Vagina (tissue), 2 donors: ENCODE measurements at regions not wholly inside any gene's neighbourhood (a gene's known extent, or its start where the extent isn't known, plus 50 kb on each side); places are given as distances from the start of the nearest gene placed in this dataset.

ENCODE experiments used
- DNase-seq, 2 donors: peaks; one replicate each; pipeline ENCODE4 v3.0.0-alpha.2; 2017; ENCODE audit errors: extremely low spot score in 2 of 2
- H3K27ac ChIP-seq: fragments of 200-600 bp; sonication (generic); one replicate; pipeline ENCODE4 v1.5.1; 2019
- H3K27me3 ChIP-seq: fragments of 200-600 bp; sonication (generic); one replicate; pipeline ENCODE4 v1.5.1; 2019
- H3K36me3 ChIP-seq, 2 donors: fragments of 200-600 bp; sonication (generic); one replicate each; pipeline ENCODE4 v1.5.1; 2017 to 2019
- H3K4me1 ChIP-seq: fragments of 200-600 bp; sonication (generic); one replicate; pipeline ENCODE4 v1.5.1; 2019
- H3K4me3 ChIP-seq, 2 donors: fragments of 200-600 bp; sonication (generic); 1 replicate in 1 of 2; 2 replicates in 1 of 2; pipeline ENCODE4 v1.5.1; 2016 to 2019
- H3K9me3 ChIP-seq: fragments of 200-600 bp; sonication (generic); one replicate; pipeline ENCODE4 v1.5.1; 2019
- CTCF ChIP-seq, 3 experiments: fragments of 450-650 bp in 2 of 3; fragments of 200-600 bp in 1 of 3; sonication (generic) in 1 of 3; IDR thresholded peaks; one replicate each; pipeline ENCODE4 v1.5.1; 2017 to 2019; ENCODE audit warnings: antibody characterized with exemption in 3 of 3, mild to moderate bottlenecking in 2 of 3, moderate library complexity in 2 of 3
- POLR2A ChIP-seq, 2 donors: fragments of 450-650 bp; IDR thresholded peaks; one replicate each; pipeline ENCODE4 v1.6.1; 2017; ENCODE audit warnings: antibody characterized with exemption in 2 of 2, mild to moderate bottlenecking in 2 of 2, moderate library complexity in 2 of 2
- POLR2AphosphoS5 ChIP-seq, 2 donors: sonication (generic); formaldehyde crosslinking; IDR thresholded peaks; one replicate each; pipeline ENCODE4 v1.9.0; 2017; ENCODE audit warnings: antibody characterized with exemption in 2 of 2, mild to moderate bottlenecking in 2 of 2, low read depth in 1 of 2; ENCODE audit not compliant: insufficient read depth in 1 of 2
- intact Hi-C: fragments of 100-400 bp; cut with DNase I; formaldehyde crosslinking; loops from one replicate; pipeline ENCODE4 v1.15.1; 2023

DNA sequence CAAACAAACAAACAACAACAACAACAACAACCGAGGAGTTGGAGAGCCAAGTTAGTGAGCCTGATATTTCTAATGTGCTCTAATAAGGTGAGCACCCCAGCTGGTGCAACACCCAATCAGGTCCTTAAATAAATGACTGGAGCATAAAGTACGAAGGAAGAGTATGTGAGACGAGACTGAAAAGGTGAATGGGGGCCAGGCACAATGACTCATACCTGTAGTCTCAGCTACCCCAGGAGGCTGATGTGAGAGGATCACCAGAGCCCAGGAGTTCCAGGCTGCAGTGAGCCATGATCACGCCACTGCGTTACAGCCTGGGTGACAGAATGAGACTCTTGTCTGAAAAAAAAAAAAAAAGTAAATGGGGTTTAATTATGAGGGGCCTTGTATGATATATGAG, 152.0 kb upstream of the ZRANB2 start:
- H3K9me3 ChIP-seq, result no peaks in the 10 kb centered on the region
- intact Hi-C loops, result no loop called here
- H3K36me3 ChIP-seq, result no peaks in the 10 kb centered on the region
- no peaks in the 10 kb centered on the region for H3K4me1 ChIP-seq
- TF ChIP-seq CTCF (IDR thresholded peaks at IDR 0.05) (no peak), POLR2A (IDR thresholded peaks at IDR 0.05) (no peak), POLR2AphosphoS5 (IDR thresholded peaks at IDR 0.05; ENCODE audit: insufficient read depth in 1 of 2, low read depth in 1 of 2) (no peak)
- H3K27me3 ChIP-seq, result no peaks in the 10 kb centered on the region
- H3K4me3 ChIP-seq, result no peak overlapping the region
- no peak for DNase-seq
- no peak overlapping the region for H3K27ac ChIP-seq

- Histone ChIP-seq H3K36me3 (no peaks in the 10 kb centered on the region), H3K4me1 (no peaks in the 10 kb centered on the region), H3K27ac (no peak overlapping the region), H3K27me3 (no peaks in the 10 kb centered on the region), H3K9me3 (no peaks in the 10 kb centered on the region), H3K4me3 (no peak overlapping the region)
- no peak for DNase-seq
- intact Hi-C loops, result no loop called here
- no peak for TF ChIP-seq POLR2A (IDR thresholded peaks at IDR 0.05)
- no peak for TF ChIP-seq POLR2AphosphoS5 (IDR thresholded peaks at IDR 0.05; ENCODE audit: insufficient read depth in 1 of 2, low read depth in 1 of 2)
- TF ChIP-seq CTCF (IDR thresholded peaks at IDR 0.05), result no peak
Measured at GRCh38 chr1:71232166-71232763, 151.4 kb upstream of the ZRANB2 start.

DNA sequence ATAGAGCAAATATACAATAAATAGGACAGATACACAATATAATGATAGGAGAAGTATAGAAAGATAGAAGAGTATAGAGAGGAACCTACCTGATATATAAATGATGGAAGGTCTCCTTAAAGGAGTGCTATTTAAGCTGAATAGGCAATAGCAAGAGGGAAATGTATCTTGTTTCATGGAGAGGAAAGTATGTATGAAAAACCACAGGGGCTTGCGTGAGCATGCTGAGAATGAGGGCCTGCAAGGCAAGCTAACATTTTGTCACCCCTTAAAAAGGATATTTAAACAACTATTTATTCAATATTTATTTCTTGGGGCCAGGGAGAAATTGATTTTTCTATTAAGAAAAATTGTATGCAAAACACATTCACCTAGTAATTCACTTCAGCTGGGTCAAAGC, 150.9 kb upstream of the ZRANB2 start:
- no peaks in the 10 kb centered on the region for H3K4me1 ChIP-seq
- H3K27me3 ChIP-seq, result no peaks in the 10 kb centered on the region
- no peak overlapping the region for H3K27ac ChIP-seq
- intact Hi-C loops, result no loop called here
- no peak overlapping the region for H3K4me3 ChIP-seq
- no peak for DNase-seq
- no peaks in the 10 kb centered on the region for H3K9me3 ChIP-seq
- TF ChIP-seq POLR2A (IDR thresholded peaks at IDR 0.05) (no peak), POLR2AphosphoS5 (IDR thresholded peaks at IDR 0.05; ENCODE audit: insufficient read depth in 1 of 2, low read depth in 1 of 2) (no peak), CTCF (IDR thresholded peaks at IDR 0.05) (no peak)
- no peaks in the 10 kb centered on the region for H3K36me3 ChIP-seq

GRCh38 chr1:71228742-71229365, 148.0 kb upstream of the ZRANB2 start:
- TF ChIP-seq POLR2AphosphoS5 (IDR thresholded peaks at IDR 0.05; ENCODE audit: insufficient read depth in 1 of 2, low read depth in 1 of 2), result no peak
- no peak for TF ChIP-seq CTCF (IDR thresholded peaks at IDR 0.05)
- TF ChIP-seq POLR2A (IDR thresholded peaks at IDR 0.05), result no peak
- no peaks in the 10 kb centered on the region for H3K27me3 ChIP-seq

GRCh38 chr1:71228241-71228640, 147.4 kb upstream of the ZRANB2 start:
- Histone ChIP-seq H3K4me1 (peaks cover 5% of the 10 kb centered on the region), H3K27ac (no peak overlapping the region), H3K27me3 (no peaks in the 10 kb centered on the region), H3K9me3 (no peaks in the 10 kb centered on the region), H3K36me3 (no peaks in the 10 kb centered on the region), H3K4me3 (no peak overlapping the region)
- no peak for DNase-seq
- intact Hi-C loops, result no loop called here
- TF ChIP-seq CTCF (IDR thresholded peaks at IDR 0.05) (no peak), POLR2AphosphoS5 (IDR thresholded peaks at IDR 0.05; ENCODE audit: insufficient read depth in 1 of 2, low read depth in 1 of 2) (no peak), POLR2A (IDR thresholded peaks at IDR 0.05) (no peak)

More at GRCh38 chr1:71228742-71229365, 148.0 kb upstream of the ZRANB2 start:
- Histone ChIP-seq H3K36me3 (no peaks in the 10 kb centered on the region), H3K9me3 (no peaks in the 10 kb centered on the region), H3K4me3 (no peak overlapping the region), H3K27ac (no peak overlapping the region), H3K4me1 (no peaks in the 10 kb centered on the region)
- DNase-seq, result no peak
- intact Hi-C loops, result no loop called here
